HG03060 (cell line): ENCODE measurements at regions not wholly inside any gene's neighbourhood (a gene's known extent, or its start where the extent isn't known, plus 50 kb on each side); places are given as distances from the start of the nearest gene placed in this dataset.
"Not testable (repeated sequence)": the region's sequence is repeated elsewhere in the genome, so short reads cannot be mapped to it uniquely, and the experiment has no call there.

Source experiments
- ATAC-seq: cut with Tn5 transposase; IDR thresholded peaks from one replicate; pipeline ENCODE4 v1.9.1; 2021; ENCODE audit warnings: low read depth, moderate number of reproducible peaks; ENCODE audit not compliant: unreplicated experiment

DNA sequence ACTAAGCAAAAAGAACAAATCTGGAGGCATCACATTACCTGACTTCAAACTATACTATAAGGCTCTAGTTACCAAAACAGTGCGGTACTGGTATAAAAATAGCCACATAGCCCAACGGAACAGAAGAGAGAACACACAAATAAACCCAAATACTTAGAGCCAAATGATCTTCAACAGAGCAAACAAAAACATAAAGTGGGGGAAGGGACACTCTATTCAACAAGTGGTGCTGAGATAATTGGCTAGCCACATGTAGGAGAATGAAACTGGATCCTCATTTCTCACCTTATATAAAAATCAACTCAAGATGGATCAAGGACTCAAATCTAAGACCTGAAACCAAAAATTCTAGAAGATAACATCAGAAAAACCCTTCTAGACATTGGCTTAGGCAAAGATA is 89.9 kb upstream of the ZNF608 start:
- not testable (repeated sequence) for ATAC-seq

DNA sequence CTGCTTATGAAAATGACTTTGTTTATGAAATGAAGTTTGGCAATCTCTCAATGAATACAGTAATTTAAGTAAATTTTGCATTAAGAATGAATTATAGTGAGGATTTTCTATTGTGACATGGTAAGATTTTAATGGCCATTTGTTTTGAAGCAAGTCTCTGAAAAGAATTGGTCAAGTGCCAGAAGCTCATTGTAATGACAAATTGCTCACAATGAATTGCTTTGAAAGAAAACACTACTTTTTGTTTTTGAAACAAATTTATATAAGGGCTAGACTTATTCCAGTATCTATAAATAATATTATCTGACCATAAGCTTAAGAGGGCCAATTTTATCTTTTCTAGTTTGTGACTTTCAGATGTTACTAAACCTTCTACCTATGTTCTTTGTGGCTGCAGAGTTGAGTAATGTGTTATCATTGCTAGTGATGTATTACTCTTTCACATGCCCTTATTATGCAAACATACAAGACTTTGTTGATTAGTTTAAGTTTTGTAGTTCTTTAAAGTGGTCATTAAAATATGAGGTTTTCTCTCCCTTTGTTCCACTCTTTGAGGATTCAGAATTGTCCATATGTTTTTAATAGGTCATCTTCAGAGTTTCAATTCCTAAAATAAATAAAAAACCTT is 93.0 kb upstream of the ZNF608 start:
- no peak for ATAC-seq

DNA sequence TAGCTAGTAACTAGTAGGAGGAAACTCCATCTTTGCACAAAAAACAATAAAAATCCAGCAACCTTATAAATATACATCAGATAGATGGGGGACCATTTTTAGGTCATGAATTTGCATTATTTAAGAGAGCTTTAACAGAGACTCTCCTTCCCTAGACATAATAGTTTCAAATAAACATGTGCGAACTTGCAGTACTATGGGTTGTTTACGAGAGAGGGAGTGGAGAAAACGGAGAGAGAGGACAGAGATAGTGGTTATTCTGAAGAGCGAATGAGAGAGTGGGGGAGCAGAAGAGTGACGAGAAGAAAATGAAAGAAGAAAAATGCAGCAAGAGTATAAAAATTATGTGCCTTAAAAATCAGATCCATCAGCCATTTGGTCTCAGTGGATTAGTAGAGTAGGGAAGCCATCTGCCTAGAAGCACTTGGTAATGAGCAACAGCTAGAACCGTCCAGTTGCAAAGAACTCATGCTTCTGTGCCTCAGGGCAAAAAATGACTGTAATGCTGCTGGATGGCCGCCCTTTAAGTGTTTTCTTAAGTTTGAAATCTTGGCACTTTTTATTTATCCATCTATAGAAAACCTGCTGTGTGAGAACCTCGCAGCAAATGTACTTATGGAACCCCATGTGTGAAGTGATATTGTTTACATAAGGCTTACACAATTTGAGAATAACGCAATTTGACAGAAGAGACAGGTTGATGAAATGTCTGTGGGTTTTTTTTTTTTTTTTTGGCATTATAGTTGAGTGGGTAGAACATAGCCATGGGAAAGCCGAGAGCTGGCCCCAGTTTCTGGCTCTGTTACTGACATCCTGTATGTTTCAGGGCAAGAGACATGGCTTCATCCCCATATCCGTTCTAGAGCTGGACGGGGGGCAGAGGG is 95.6 kb upstream of the ZNF608 start:
- no peak for ATAC-seq

DNA sequence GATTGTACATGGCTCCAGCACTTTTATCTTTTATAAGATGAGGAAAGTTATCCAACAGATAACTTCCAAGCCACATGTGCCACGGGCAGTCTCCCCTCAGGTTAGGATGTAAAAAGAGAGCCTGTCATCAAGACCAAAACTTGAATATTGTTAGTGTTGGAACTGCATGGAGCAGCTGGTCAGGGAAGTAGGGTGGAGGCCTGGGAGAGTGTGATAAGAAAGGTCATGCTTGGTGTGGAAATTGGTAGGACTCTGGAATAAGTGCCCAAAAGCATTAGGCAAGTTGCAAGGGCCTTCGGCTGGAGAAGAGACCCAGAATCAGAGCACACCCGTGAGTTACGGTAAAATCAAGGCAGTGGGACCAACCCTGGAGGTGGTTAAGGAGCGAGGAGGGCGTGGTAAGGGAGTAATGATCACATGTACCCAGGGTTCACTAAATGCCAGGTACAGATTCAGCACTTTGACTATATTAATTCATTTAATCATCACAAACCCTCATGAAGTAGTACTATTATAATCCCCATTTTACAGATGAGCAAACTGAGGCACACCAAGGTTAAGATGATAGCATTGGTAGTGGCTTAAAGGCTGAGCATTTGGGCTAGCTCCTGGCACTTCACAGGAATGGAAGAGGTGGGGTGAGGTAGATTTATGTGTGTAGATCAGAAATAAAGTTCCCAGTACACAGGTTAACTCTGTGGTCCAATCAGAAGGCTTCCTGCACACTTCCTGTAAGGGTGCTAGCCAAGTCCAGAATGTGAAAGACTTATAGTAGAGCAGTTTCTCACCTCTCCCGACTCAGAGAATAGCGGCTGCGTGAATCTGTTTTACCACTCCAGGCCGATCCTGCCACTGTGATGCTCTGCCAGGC is 96.5 kb upstream of the ZNF608 start:
- no peak for ATAC-seq

DNA sequence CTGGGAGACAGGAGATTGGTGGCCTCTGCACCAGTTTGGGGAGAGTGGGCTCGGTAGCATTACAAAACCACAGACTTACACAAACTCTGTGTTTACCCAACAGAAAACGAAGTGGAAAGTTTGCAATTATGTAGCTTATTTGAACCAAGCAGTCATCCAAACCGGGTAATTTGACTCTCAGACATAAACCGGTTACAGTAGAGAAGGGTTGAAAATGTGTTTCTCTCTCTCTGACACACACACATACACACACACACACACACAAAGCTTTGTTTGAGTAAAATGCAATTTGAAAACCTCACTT is 97.1 kb upstream of the ZNF608 start:
- no peak for ATAC-seq

DNA sequence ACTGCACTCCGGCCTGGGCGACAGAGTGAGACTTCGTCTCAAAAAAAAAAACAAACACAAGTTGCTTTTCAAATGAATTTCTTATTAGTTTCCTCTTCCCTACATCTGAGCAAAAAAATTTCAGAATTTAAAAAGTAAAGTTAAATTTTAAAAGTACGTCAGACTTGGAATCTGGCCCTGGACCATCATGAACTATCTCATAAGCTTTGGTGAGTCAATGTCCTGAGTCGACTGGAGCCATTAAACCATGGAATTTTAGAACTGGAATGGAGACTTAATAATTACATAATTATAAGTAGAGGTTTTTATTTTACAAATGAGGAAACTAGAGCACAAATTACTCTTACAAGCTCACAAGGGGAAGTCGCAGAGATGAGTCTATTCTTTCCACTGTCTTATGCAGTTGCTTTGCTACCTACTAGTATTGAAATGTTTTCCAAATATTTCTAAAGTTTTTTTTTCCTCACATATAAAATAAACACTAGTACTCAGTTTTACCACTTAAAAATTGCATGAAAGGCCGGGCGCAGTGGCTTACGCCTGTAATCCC is 98.0 kb upstream of the ZNF608 start:
- ATAC-seq = no peak

DNA sequence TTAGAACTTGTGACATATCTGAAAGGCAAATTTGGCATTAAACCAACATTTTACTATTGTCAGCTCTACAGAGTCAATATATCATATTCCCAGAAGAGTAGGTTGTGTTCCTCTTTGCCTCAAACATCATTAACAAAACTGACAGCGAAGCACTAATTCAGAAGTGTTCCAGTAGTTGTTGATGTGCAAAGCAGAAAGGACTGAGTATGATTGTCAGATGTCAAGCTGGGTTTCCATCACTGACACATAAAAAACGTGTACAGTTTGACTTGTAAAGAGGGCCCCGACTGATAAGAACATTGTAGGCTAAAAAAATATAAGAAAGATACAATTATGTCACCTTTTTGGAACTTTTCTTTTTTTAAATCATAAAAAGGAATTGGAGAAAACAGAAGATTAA is 101.5 kb upstream of the ZNF608 start:
- no peak for ATAC-seq

DNA sequence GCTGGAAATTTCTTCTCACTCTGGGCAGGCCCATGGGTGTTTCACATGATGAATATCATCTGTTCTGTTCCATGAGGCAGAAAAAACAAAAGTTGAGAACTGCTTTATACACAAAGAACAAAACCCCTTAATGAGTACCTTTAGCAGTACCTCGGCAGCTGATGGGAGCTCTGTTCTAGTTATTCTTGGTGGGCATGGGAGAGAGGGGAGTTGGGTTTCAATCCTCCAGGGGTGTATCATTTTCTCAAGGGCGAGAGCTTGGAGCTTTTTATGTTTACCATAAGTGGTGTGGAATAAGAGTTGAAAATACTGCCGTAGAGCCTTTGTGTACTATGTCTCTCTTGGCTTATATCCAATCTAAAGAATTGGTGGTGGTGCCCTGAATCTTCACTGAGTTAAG is 103.3 kb upstream of the ZNF608 start:
- no peak for ATAC-seq

DNA sequence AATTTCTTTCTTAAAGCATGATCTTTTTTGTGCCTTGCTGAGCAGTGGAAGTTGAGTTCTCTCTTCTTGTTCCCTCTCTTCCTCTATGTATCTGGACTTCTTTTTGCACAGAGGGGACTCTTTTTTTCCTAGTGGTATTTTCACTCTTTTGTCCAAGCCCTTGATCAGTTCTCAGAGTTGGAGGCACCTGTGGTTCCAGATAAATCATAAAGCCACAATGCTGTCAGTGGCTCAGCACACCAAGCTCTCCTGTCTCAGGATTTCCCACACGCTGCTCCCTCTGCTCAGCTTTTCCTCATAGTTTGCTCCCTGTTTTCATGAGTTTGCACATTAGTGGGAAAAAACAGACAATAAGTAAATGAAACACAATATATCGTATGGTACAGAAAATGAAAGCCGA is 110.3 kb upstream of the ZNF608 start:
- no peak for ATAC-seq

DNA sequence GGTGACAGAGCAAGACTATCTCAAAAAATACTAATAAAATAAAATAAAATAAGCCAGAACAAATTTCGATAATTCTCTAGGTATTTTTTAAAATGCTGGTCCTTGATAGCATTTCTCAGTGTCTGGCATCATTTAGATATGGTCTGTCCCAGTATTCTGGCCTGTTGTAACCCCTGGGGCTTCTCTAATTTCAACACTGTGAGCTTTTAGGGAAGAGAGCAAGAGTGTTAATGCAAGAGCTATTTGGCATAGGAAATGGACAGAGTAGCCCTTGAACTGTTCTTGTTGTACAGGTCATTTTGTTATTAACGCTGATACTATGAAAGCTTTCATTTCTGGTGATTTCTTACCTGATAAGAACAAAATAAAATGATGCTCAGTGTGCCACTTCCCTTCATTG is 112.2 kb upstream of the ZNF608 start:
- no peak for ATAC-seq

DNA sequence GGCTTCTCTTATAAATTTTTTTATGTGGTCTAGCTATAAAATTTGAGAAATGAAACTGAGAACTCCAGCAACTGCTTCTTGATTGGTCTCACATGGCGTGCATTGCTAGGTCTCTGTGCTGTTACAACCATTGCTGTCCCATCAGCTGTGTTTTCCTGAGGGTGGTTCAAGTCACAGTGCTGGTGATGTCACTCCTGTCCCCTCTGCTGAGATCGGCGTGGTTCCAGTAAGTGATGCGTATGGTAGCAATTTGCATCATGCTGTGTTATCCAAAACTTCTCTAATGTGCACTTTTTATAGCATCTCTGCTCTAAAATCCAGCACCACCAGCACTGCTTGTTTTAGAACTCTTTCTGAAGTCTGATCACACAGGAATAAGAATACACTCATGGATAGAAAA is 112.6 kb upstream of the ZNF608 start:
- no peak for ATAC-seq

DNA sequence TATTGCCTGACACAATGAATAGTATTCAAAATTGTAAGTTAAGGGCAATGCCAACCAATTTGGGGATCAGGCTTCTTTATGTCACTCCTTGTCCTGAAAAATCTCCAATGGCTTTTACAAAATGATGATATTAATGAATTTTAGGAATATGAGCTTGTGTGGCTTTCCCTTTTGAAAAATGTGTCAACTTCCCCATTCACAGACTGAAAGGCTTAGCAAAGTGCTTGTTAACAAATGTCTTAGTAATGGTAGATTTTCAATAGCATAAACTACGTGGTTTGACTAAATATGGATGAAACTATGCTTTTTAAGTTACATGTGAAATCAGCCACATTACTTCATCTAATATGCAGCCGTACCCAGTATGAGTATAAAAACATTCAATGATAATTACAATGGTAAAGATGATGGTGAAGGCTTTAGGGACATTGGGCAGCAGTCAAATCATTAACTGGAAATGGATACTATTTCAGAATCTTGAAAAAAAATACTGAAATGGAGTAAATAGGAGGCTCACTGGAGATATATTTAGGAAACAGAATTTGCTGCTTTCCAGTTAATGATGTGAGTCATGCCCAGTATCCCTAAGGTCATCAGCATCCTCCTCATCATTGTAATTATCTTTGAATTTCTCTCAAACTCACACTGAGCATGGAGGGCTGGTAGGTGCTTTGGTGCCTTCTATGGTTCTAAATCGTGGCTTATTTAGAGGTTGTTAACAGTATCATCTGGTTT is 113.3 kb upstream of the ZNF608 start:
- no peak for ATAC-seq

DNA sequence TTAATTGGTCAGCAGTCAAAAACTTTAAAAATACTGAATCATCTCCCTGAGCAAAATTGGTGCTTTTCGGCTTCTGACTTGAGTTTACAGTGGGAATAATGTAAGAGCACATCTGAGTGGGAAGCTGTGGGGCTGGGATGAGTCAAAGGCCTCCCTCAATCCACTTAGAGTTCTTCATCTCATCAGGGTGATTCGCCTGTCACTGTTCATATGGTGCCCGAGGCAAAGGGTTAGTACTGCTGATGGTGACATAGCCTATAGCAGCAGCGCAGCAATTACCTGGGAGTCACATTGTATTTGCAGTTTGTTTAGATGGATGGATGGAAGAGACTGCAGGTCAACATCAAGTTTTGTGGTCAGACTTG is 113.8 kb upstream of the ZNF608 start:
- no peak for ATAC-seq

DNA sequence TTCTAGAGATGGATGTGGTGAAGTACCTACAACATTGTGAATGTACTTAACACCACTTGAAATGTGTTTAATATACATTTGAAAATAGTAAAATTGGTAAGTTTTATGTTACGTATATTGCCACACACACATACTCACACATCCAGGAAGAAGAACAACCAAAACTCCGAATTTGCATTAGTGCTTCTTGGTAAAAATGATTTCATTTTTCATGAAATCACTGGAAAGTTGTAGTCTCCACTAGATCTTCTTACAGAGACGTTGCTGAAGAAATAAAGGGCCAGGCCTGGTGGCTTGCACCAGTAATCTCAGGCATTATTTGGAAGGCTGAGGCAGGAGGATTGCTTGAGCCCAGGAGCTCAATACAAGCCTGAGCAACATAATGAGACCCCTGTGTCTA is 118.6 kb upstream of the ZNF608 start:
- no peak for ATAC-seq

DNA sequence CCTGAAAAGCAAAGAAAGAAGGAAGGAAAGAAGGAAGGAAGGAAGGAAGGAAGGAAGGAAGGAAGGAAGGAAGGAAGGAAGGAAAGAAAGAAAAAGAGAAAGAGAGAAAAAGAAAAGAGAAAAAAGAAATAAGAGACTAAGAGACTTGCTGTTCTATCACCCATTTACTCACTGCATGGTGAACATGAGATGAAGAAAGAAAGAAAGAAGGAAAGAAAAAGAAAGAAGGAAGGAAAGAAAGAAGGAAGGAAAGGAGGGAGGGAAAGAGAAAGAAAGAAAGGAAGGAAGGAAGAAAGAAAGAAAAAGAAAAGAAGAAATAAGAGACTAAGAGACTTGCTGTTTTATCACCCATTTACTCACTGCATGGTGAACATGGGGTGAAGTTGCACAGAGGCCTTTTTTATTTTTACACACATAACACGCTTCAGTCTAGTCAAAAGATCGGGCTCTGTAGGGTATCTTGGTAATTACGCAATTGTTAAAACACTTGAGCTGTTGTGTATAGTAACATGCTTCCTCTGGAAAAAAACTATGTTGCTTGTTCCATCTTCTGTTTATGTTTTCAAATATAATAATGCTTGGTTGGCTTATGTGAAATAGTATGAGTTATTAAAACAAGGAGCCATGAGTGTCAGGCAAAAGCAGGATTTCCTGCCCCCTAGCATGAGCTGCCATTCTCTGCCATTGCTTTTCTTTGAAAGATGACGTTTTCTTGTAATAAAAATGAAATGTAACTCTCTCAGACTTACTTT is 119.3 kb upstream of the ZNF608 start:
- no peak for ATAC-seq

DNA sequence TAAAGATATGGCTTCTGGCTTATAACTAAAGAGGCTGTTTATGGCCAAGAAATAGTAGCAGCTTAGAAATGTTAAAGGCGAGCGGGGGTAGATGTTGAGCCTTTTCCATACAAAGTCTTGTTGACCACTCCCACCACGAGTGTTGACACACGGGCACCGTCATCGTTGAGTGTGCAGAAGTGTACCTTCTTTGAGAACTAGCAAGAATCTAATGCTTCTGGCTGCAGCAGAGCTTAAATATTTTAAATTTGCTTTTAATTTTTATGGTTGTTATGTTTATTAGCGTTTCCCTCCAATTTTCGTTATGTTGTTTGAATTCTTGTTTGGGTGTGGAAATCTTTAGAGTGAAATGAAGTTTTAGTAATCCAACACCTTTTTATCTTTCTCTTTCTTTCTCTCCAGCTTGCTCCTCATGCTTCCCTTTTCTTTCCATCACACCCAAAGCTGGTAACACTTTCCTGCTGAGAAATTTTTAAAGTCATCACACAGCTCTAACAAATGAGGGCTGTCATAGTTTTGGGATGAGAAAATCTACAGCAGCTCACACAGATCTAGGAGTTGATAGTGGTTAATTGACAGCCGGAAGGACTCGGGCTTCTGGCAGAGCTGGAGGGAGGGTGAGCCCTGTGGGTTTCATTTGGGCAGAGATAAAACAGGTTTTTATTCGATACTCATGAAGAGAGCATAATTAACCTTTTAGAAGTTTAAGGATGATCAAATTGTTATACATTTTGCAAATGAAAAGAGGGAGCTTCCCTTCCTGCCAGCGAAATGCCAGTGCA is 120.1 kb upstream of the ZNF608 start:
- no peak for ATAC-seq

DNA sequence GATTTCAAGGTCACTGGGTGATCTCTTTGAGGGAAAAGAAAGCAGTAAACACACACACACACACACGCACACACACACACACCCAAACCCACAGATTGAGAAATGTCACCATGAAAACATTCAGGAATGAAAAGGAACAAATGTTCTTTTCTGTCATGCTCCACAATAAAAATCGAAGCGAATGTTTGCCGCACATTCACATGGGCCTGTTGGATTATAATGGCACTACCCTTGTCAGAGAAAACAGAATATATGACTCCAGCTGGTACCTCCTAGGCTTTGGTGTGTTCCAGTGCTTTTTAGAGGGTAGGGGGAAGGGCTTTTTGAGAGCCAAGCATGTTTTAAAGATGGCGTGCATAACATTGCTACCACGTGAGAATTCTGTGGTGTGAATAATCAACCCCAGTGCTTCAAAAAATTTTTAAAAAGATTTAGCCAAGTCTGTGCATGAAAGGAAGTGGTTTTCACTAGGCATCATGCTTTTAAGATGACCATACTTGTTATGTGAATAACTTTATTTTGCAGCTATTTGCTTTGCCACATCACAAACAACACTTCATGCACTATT is 120.8 kb upstream of the ZNF608 start:
- no peak for ATAC-seq

DNA sequence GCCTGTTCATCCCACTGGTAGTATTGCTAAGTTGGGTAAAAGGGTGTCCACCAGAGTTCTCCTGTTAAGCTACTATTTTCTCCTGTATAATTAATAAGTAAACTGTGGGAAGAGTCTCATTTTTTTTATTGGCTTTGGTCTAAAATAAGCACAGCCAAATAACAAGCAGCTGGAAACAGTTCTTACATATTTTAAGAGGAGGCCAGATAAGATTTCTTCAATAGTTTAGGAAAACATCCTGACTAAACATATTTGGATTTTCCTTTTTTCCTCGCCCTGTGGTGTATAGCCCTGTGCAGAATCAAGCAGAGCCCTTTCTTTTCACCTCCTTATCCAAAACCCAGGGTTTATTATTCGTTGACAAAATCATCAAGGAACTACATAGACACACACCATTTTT is 122.2 kb upstream of the ZNF608 start:
- no peak for ATAC-seq
